AG10803 (cell line): ENCODE measurements at regions not wholly inside any gene's neighbourhood (a gene's known extent, or its start where the extent isn't known, plus 50 kb on each side); places are given as distances from the start of the nearest gene placed in this dataset.
A peak's percentile ranks its signal among the peaks of the same experiment; 100 is the strongest.

Experiments used
- DNase-seq: peaks from one replicate; pipeline ENCODE4 v3.0.0; 2010; ENCODE audit warnings: low read depth
- H3K4me3 ChIP-seq: 2 replicates; pipeline ENCODE4 v1.5.1; 2011; ENCODE audit warnings: mild to moderate bottlenecking, low read length, control low read depth
- TF ChIP-seq, protein P1 (sequence below): conservative IDR thresholded peaks from 2 replicates; pipeline ENCODE4 v1.5.1; 2011; ENCODE audit warnings: mild to moderate bottlenecking, low read length, control low read depth, inconsistent platforms

DNA sequence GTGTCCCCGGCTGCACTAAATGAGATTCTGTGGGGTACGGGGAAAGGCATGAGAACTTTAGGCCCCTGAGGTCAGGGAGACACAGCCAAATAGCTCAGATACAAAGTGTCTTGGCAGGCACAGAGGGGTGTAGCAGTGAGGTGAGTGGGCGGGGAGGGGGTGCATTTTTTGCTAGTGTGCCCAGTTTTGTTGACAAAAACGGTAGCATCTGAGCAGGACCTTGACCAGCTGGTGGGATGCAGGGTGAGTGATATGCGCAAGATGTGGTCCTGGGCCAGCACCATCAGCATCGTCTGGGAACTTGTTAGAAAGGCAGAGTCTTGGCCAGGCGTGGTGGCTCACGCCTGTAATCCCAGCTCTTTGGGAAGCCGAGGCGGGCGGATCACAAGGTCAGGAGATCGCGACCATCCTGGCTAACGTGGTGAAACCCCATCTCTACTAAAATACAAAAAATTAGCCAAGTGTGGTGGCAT is 127.3 kb upstream of the LGALSL start:
- H3K4me3 ChIP-seq = no peak overlapping the region
- no peak for DNase-seq
- TF ChIP-seq, protein P1, sequence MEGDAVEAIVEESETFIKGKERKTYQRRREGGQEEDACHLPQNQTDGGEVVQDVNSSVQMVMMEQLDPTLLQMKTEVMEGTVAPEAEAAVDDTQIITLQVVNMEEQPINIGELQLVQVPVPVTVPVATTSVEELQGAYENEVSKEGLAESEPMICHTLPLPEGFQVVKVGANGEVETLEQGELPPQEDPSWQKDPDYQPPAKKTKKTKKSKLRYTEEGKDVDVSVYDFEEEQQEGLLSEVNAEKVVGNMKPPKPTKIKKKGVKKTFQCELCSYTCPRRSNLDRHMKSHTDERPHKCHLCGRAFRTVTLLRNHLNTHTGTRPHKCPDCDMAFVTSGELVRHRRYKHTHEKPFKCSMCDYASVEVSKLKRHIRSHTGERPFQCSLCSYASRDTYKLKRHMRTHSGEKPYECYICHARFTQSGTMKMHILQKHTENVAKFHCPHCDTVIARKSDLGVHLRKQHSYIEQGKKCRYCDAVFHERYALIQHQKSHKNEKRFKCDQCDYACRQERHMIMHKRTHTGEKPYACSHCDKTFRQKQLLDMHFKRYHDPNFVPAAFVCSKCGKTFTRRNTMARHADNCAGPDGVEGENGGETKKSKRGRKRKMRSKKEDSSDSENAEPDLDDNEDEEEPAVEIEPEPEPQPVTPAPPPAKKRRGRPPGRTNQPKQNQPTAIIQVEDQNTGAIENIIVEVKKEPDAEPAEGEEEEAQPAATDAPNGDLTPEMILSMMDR = no peak

- DNase-seq = no peak
- no peak overlapping the region for H3K4me3 ChIP-seq
- TF ChIP-seq, protein P1 = no peak
Measured at GRCh38 chr2:64327129-64327509, 126.8 kb upstream of the LGALSL start.

DNA sequence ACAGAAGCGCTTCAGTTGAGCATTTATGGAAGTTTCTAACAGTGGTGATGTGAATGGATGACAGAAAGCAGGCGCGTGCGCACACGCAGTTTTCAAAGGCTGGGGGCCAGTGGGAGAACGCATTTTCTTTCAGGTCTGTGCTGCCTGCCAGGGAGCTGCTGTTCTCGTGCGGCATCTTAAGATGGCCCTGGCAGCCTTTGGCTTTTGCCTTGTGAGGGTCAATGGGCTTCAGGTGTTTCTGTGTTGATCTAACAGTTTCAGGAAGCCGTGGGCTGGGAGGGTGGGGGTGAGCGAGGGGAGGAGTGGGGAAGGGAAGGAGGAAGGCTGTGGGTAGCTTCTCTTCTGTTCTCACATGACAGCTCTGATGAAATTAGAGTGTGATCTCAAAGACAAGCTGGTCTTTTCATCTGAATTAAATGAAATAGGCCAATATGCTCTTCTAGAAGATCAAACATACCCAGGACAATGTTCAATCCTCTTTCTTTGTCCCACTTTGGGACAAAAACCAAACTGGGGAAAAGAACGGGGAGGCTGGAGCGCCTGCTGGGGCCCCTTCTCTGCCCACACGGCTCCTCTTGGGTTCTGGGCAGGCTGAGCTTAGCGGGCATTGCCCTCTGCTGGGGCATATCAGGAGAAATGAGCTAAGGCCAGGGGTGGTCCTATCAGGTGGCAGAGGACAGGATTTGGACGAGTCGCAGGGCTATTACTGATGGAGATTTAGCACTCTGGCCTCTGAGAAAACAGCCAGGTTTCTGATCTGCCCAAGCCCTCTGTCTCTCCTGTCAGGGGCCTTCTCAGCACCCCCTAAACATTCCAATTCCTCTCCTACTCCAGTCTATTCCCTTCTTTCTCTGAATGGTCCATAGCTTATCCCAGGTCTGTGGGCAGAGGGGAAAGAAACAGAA is 126.2 kb upstream of the LGALSL start:
- H3K4me3 ChIP-seq = no peak overlapping the region
- TF ChIP-seq, protein P1 = peak; percentile 41
- DNase-seq = peak; percentile 4

DNA sequence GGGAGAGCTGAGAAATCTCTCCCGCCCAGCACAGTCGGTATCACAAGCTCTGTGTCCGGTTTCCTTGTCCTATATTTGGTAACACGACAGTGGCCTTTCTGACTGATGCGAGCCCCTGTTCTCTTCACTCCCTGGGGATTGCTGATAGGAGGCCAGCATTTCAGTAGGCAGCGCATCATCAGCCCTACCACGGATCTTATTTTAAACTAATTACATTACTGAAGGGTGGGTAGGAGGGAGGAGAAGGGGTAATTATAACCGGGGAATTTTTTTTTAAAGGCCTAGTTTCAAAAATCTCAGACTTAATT is 125.6 kb upstream of the LGALSL start:
- TF ChIP-seq, protein P1 = no peak
- no peak overlapping the region for H3K4me3 ChIP-seq
- DNase-seq = no peak

DNA sequence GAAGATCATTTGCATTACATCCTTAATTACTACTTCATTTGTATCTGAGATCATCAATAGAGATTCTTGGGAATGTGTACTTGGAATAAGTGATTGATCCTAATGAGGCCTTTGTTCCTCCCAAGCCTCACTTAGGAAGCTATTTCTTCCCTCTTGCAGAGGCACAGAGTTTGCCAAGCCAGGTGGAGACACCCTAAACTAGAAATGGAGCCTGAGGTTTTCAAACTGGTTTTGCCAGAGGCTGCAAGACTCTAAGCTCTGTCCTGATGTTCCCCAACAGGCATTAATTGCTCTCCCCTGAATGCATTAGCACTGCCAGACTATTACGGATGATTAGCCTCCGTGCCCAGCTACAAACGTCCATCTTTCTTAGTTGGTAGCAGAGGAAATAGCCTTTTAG is 125.2 kb upstream of the LGALSL start:
- H3K4me3 ChIP-seq = no peak overlapping the region
- no peak for DNase-seq
- TF ChIP-seq, protein P1 = no peak

- H3K4me3 ChIP-seq = no peak overlapping the region
- TF ChIP-seq, protein P1 = no peak
- peak; percentile 40 for DNase-seq
Measured at GRCh38 chr2:64329848-64330247, 124.1 kb upstream of the LGALSL start.
